Spleen (tissue), 7 donors: ENCODE measurements at regions not wholly inside any gene's neighbourhood (a gene's known extent, or its start where the extent isn't known, plus 50 kb on each side); places are given as distances from the start of the nearest gene placed in this dataset.

Source experiments
- POLR2A ChIP-seq, 3 donors: fragments of 450-650 bp; IDR thresholded peaks; one replicate each; pipeline ENCODE4 v1.5.1; 2017; ENCODE audit warnings: antibody characterized with exemption in 3 of 3, mild to moderate bottlenecking in 1 of 3
- POLR2AphosphoS5 ChIP-seq, 3 donors: sonication (generic); formaldehyde crosslinking; IDR thresholded peaks; one replicate each; pipeline ENCODE4 v1.5.1; 2017; ENCODE audit warnings: antibody characterized with exemption in 3 of 3
- TF ChIP-seq, protein P1 (sequence below), 11 experiments: fragments of 200-600 bp in 7 of 11; fragments of 450-650 bp in 4 of 11; sonication (generic) in 4 of 11; IDR thresholded peaks in 8 of 11; conservative IDR thresholded peaks in 3 of 11; 1 replicate in 7 of 11; 2 replicates in 4 of 11; pipeline versions ENCODE4 v1.4.0 to v1.8.0; 2016 to 2021; ENCODE audit warnings: antibody characterized with exemption in 11 of 11, inconsistent platforms in 4 of 11, mild to moderate bottlenecking in 1 of 11
- donor health status: DM: no; HTN: no; CAD: no; lungs with moderate emphysema.
- donor health status: DM: no; HTN: no; CAD: no.
- donor health status: DM: no; HTN: no; CAD: no.

DNA sequence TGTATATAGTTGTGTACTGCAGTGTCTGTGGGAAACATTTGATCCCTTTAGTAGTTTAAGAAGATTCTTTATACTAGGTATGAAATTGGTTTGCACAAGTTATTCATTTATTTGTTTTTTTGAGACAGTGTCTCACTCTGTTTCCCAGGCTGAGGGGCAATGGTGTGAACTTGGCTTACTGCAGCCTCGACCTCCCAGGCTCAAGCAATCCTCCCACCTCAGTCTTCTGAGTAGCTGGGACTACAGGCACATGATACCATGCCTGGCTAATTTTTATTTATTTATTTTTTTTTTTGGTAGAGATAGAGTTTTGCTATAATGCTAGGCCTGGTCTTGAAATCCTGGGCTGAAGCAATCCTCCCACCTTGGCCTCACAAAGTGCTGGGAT lies 209.4 kb downstream of the RASSF9 start:
- TF ChIP-seq, protein P1, sequence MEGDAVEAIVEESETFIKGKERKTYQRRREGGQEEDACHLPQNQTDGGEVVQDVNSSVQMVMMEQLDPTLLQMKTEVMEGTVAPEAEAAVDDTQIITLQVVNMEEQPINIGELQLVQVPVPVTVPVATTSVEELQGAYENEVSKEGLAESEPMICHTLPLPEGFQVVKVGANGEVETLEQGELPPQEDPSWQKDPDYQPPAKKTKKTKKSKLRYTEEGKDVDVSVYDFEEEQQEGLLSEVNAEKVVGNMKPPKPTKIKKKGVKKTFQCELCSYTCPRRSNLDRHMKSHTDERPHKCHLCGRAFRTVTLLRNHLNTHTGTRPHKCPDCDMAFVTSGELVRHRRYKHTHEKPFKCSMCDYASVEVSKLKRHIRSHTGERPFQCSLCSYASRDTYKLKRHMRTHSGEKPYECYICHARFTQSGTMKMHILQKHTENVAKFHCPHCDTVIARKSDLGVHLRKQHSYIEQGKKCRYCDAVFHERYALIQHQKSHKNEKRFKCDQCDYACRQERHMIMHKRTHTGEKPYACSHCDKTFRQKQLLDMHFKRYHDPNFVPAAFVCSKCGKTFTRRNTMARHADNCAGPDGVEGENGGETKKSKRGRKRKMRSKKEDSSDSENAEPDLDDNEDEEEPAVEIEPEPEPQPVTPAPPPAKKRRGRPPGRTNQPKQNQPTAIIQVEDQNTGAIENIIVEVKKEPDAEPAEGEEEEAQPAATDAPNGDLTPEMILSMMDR (IDR thresholded peaks at IDR 0.05 in 8 of 11, conservative IDR thresholded peaks at IDR 0.05 in 3 of 11), result no peak
- TF ChIP-seq POLR2A (IDR thresholded peaks at IDR 0.05) (no peak), POLR2AphosphoS5 (IDR thresholded peaks at IDR 0.05) (no peak)
